ENCODE measurements at regions not wholly inside any gene's neighbourhood (a gene's known extent, or its start where the extent isn't known, plus 50 kb on each side); places are given as distances from the start of the nearest gene placed in this dataset.

DNA sequence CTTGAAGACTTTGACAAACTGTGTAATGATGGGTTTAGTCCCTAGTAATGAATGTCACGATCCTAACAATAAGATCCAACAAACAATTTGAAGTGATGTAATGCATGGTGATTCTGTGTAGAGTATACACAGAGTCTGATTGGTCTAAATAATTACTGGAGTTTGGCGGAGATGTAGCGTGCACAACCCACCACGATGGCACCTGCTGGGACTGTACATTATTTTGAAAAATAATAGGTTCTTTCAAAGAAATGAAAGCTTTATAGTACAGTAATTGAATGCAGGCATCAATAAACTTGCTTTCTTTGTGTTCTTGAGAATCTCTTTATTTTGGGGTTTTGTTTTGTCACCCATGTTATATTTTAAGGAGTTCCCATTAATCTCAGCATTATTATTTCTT, 902.2 kb upstream of the PCDH7 start:
- Histone ChIP-seq H3K36me3 (replicated peaks in 1 of 2; ENCODE audit: control insufficient read depth in 1 of 2, insufficient read depth in 2 of 2, low read length in 2 of 2) (no peaks in the 10 kb centered on the region), H3K79me2 (ENCODE audit: insufficient read depth, low read length) (no peaks in the 10 kb centered on the region), H3K4me2 (replicated peaks; ENCODE audit: extremely low read depth, low read length, poor library complexity, severe bottlenecking) (no peak overlapping the region), H4K20me1 (ENCODE audit: insufficient read depth, low read length) (no peaks in the 10 kb centered on the region), H2AFZ (ENCODE audit: insufficient read depth, low read depth, low read length, poor library complexity, severe bottlenecking) (no peak overlapping the region), H3K27ac (ENCODE audit: low read depth in 1 of 2, low read length in 2 of 2) (no peak overlapping the region), H3K9ac (ENCODE audit: insufficient read depth, low read length, poor library complexity, severe bottlenecking) (no peak overlapping the region), H3K27me3 (ENCODE audit: control insufficient read depth in 2 of 2, insufficient read depth in 2 of 2, low read length in 2 of 2) (no peaks in the 10 kb centered on the region), H3K4me3 (replicated peaks in 1 of 3; ENCODE audit: low read depth in 2 of 3, low read length in 3 of 3) (no peak overlapping the region), H3K4me1 (ENCODE audit: control insufficient read depth in 1 of 2, insufficient read depth in 2 of 2, low read length in 2 of 2) (no peaks in the 10 kb centered on the region), H3K9me3 (replicated peaks in 1 of 2; ENCODE audit: control insufficient read depth in 1 of 2, insufficient read depth in 1 of 2, low read length in 2 of 2) (no peaks in the 10 kb centered on the region)
- intact Hi-C loops (cut with micrococcal nuclease): no loop called here
- Mint-ChIP-seq H3K27ac (no peak overlapping the region), H3K4me1 (no peaks in the 10 kb centered on the region), H3K27me3 (ENCODE audit: low read depth in 3 of 3) (peaks cover 0 to 2% (median 0%) of the 10 kb centered on the region in 3 donors), H3K36me3 (no peaks in the 10 kb centered on the region), H3K4me3 (no peak overlapping the region), H3K9me3 (peaks cover 0 to 9% (median 0%) of the 10 kb centered on the region in 7 donors)
- 100% methylated on average over 3 of the region's 4 CpGs for WGBS (ENCODE audit: insufficient coverage)
- TF ChIP-seq, protein P1, sequence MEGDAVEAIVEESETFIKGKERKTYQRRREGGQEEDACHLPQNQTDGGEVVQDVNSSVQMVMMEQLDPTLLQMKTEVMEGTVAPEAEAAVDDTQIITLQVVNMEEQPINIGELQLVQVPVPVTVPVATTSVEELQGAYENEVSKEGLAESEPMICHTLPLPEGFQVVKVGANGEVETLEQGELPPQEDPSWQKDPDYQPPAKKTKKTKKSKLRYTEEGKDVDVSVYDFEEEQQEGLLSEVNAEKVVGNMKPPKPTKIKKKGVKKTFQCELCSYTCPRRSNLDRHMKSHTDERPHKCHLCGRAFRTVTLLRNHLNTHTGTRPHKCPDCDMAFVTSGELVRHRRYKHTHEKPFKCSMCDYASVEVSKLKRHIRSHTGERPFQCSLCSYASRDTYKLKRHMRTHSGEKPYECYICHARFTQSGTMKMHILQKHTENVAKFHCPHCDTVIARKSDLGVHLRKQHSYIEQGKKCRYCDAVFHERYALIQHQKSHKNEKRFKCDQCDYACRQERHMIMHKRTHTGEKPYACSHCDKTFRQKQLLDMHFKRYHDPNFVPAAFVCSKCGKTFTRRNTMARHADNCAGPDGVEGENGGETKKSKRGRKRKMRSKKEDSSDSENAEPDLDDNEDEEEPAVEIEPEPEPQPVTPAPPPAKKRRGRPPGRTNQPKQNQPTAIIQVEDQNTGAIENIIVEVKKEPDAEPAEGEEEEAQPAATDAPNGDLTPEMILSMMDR (IDR thresholded peaks at IDR 0.05): no peak
- DNase-seq: no peak

DNA sequence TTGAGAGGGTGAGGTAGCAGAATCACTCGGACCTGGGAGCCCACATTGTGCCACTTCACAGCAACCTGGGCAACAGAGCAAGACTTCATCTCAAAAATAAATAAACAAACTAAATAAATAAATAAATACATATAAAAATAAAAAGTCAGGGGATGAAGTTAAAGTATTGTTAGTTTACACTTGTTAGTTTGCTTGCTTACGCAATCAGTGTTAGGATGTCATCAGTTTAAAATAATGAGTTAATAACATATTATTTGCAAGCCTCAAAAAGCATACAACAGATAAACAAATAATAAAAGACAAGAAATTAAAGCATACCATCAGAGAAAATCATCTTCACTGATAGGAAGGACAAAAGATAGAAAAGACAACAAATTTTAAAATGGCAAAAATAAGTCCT, 891.1 kb upstream of the PCDH7 start:
- H3K9ac ChIP-seq (ENCODE audit: insufficient read depth, low read length, poor library complexity, severe bottlenecking): no peak overlapping the region
- H3K27me3 Mint-ChIP-seq (ENCODE audit: low read depth in 3 of 3): no peaks in the 10 kb centered on the region
- H4K20me1 ChIP-seq (ENCODE audit: insufficient read depth, low read length): no peaks in the 10 kb centered on the region
- TF ChIP-seq, protein P1 (IDR thresholded peaks at IDR 0.05): no peak
- no peaks in the 10 kb centered on the region for H3K36me3 Mint-ChIP-seq
- H3K36me3 ChIP-seq (replicated peaks in 1 of 2; ENCODE audit: control insufficient read depth in 1 of 2, insufficient read depth in 2 of 2, low read length in 2 of 2): no peaks in the 10 kb centered on the region
- no peak overlapping the region for H3K27ac Mint-ChIP-seq
- H3K9me3 Mint-ChIP-seq: peaks cover 0 to 8% (median 2%) of the 10 kb centered on the region in 7 donors
- H2AFZ ChIP-seq (ENCODE audit: insufficient read depth, low read depth, low read length, poor library complexity, severe bottlenecking): no peak overlapping the region
- intact Hi-C loops (cut with micrococcal nuclease): no loop called here
- no peak overlapping the region for H3K4me3 Mint-ChIP-seq
- WGBS (ENCODE audit: insufficient coverage): no CpG with 5 or more reads among the region's 2 CpGs
- H3K4me1 Mint-ChIP-seq: no peaks in the 10 kb centered on the region
- H3K79me2 ChIP-seq (ENCODE audit: insufficient read depth, low read length): no peaks in the 10 kb centered on the region
- H3K4me1 ChIP-seq (ENCODE audit: control insufficient read depth in 1 of 2, insufficient read depth in 2 of 2, low read length in 2 of 2): no peaks in the 10 kb centered on the region
- H3K9me3 ChIP-seq (replicated peaks in 1 of 2; ENCODE audit: control insufficient read depth in 1 of 2, insufficient read depth in 1 of 2, low read length in 2 of 2): peaks cover 0 to 6% of the 10 kb centered on the region in 2 donors
- H3K27me3 ChIP-seq (ENCODE audit: control insufficient read depth in 2 of 2, insufficient read depth in 2 of 2, low read length in 2 of 2): no peaks in the 10 kb centered on the region
- H3K4me3 ChIP-seq (replicated peaks in 1 of 3; ENCODE audit: low read depth in 2 of 3, low read length in 3 of 3): no peak overlapping the region
- no peak for DNase-seq
- H3K27ac ChIP-seq (ENCODE audit: low read depth in 1 of 2, low read length in 2 of 2): no peak overlapping the region
- no peak overlapping the region for H3K4me2 ChIP-seq (replicated peaks; ENCODE audit: extremely low read depth, low read length, poor library complexity, severe bottlenecking)

Data from CD14-positive monocyte (primary cell).